ENCODE measurements at regions not wholly inside any gene's neighbourhood (a gene's known extent, or its start where the extent isn't known, plus 50 kb on each side); places are given as distances from the start of the nearest gene placed in this dataset.

GRCh38 chr10:133000648-133001047, 58.3 kb upstream of the CFAP46 start:
- peak overlapping the region; percentile 29 for H3K27ac Mint-ChIP-seq

GRCh38 chr10:132997517-132998265, 55.3 kb upstream of the CFAP46 start:
- Mint-ChIP-seq H3K36me3 (ENCODE audit: insufficient read depth) (no peaks in the 10 kb centered on the region), H3K4me1 (ENCODE audit: low read depth) (peaks cover 1% of the 10 kb centered on the region), H3K27me3 (peaks cover 15% of the 10 kb centered on the region), H3K4me3 (ENCODE audit: low read depth) (no peak overlapping the region), H3K9me3 (ENCODE audit: low read depth) (no peaks in the 10 kb centered on the region), H3K27ac (no peak overlapping the region)
- no peak for DNase-seq (ENCODE audit: low spot score, unreplicated experiment)
- TF ChIP-seq CTCF (IDR thresholded peaks at IDR 0.05; ENCODE audit: unreplicated experiment), result no peak

More at GRCh38 chr10:133000648-133001047, 58.3 kb upstream of the CFAP46 start:
- TF ChIP-seq CTCF (IDR thresholded peaks at IDR 0.05; ENCODE audit: unreplicated experiment), result no peak
- H3K9me3 Mint-ChIP-seq (ENCODE audit: low read depth), result no peaks in the 10 kb centered on the region
- no peaks in the 10 kb centered on the region for H3K36me3 Mint-ChIP-seq (ENCODE audit: insufficient read depth)
- peaks cover 6% of the 10 kb centered on the region for H3K4me1 Mint-ChIP-seq (ENCODE audit: low read depth)
- DNase-seq (ENCODE audit: low spot score, unreplicated experiment), result no peak
- no peak overlapping the region for H3K4me3 Mint-ChIP-seq (ENCODE audit: low read depth)
- peaks cover 12% of the 10 kb centered on the region for H3K27me3 Mint-ChIP-seq

GRCh38 chr10:132996603-132997343, 54.4 kb upstream of the CFAP46 start:
- DNase-seq (ENCODE audit: low spot score, unreplicated experiment), result no peak
- Mint-ChIP-seq H3K4me1 (ENCODE audit: low read depth) (no peaks in the 10 kb centered on the region), H3K27ac (no peak overlapping the region), H3K9me3 (ENCODE audit: low read depth) (no peaks in the 10 kb centered on the region), H3K36me3 (ENCODE audit: insufficient read depth) (no peaks in the 10 kb centered on the region), H3K27me3 (peaks cover 15% of the 10 kb centered on the region), H3K4me3 (ENCODE audit: low read depth) (no peak overlapping the region)
- no peak for TF ChIP-seq CTCF (IDR thresholded peaks at IDR 0.05; ENCODE audit: unreplicated experiment)

GRCh38 chr10:132995909-132996602, 53.7 kb upstream of the CFAP46 start:
- TF ChIP-seq CTCF (IDR thresholded peaks at IDR 0.05; ENCODE audit: unreplicated experiment), result no peak
- no peaks in the 10 kb centered on the region for H3K4me1 Mint-ChIP-seq (ENCODE audit: low read depth)
- peaks cover 15% of the 10 kb centered on the region for H3K27me3 Mint-ChIP-seq
- DNase-seq (ENCODE audit: low spot score, unreplicated experiment), result no peak
- no peaks in the 10 kb centered on the region for H3K36me3 Mint-ChIP-seq (ENCODE audit: insufficient read depth)
- H3K27ac Mint-ChIP-seq, result no peak overlapping the region
- no peak overlapping the region for H3K4me3 Mint-ChIP-seq (ENCODE audit: low read depth)
- H3K9me3 Mint-ChIP-seq (ENCODE audit: low read depth), result no peaks in the 10 kb centered on the region

GRCh38 chr10:132994811-132995210, 52.4 kb upstream of the CFAP46 start:
- no peaks in the 10 kb centered on the region for H3K9me3 Mint-ChIP-seq (ENCODE audit: low read depth)
- H3K4me1 Mint-ChIP-seq (ENCODE audit: low read depth), result no peaks in the 10 kb centered on the region
- H3K27ac Mint-ChIP-seq, result no peak overlapping the region
- peaks cover 20% of the 10 kb centered on the region for H3K27me3 Mint-ChIP-seq
- H3K4me3 Mint-ChIP-seq (ENCODE audit: low read depth), result no peak overlapping the region
- no peaks in the 10 kb centered on the region for H3K36me3 Mint-ChIP-seq (ENCODE audit: insufficient read depth)
- DNase-seq (ENCODE audit: low spot score, unreplicated experiment), result no peak
- no peak for TF ChIP-seq CTCF (IDR thresholded peaks at IDR 0.05; ENCODE audit: unreplicated experiment)
